ENCODE measurements at regions not wholly inside any gene's neighbourhood (a gene's known extent, or its start where the extent isn't known, plus 50 kb on each side); places are given as distances from the start of the nearest gene placed in this dataset.
A peak's percentile ranks its signal among the peaks of the same experiment; 100 is the strongest.

DNA sequence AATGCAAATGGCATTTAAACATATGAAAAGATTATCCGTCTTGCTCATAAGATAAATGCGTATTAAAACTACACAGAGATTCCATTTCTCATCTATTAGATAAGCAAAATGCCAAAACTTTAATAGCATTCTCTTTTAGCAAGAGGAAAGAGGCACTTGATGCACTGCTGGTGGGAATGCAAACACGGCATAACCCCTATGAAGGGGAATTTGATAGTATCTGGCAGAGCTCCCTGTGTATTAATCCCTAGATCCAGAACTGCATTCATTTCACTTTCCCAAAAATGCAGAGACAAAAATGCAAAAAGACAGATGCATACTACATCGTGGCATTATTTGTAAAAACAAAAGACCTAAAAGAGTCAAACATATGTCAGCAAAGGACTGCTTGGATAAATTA is 193.6 kb upstream of the STARD13 start:
- TF ChIP-seq, protein P1, sequence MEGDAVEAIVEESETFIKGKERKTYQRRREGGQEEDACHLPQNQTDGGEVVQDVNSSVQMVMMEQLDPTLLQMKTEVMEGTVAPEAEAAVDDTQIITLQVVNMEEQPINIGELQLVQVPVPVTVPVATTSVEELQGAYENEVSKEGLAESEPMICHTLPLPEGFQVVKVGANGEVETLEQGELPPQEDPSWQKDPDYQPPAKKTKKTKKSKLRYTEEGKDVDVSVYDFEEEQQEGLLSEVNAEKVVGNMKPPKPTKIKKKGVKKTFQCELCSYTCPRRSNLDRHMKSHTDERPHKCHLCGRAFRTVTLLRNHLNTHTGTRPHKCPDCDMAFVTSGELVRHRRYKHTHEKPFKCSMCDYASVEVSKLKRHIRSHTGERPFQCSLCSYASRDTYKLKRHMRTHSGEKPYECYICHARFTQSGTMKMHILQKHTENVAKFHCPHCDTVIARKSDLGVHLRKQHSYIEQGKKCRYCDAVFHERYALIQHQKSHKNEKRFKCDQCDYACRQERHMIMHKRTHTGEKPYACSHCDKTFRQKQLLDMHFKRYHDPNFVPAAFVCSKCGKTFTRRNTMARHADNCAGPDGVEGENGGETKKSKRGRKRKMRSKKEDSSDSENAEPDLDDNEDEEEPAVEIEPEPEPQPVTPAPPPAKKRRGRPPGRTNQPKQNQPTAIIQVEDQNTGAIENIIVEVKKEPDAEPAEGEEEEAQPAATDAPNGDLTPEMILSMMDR (IDR thresholded peaks at IDR 0.05; ENCODE audit: borderline replicate concordance) = no peak
- H3K9me3 ChIP-seq (replicated peaks) = peaks cover 14% of the 10 kb centered on the region
- H3K36me3 ChIP-seq = no peaks in the 10 kb centered on the region
- no peak for DNase-seq
- H3K4me3 ChIP-seq = no peak overlapping the region
- H3K27ac ChIP-seq (replicated peaks) = no peak overlapping the region
- H3K27me3 ChIP-seq (ENCODE audit: low read depth) = no peaks in the 10 kb centered on the region
- intact Hi-C loops (cut with micrococcal nuclease) = no loop called here
- no peaks in the 10 kb centered on the region for H3K4me1 ChIP-seq

DNA sequence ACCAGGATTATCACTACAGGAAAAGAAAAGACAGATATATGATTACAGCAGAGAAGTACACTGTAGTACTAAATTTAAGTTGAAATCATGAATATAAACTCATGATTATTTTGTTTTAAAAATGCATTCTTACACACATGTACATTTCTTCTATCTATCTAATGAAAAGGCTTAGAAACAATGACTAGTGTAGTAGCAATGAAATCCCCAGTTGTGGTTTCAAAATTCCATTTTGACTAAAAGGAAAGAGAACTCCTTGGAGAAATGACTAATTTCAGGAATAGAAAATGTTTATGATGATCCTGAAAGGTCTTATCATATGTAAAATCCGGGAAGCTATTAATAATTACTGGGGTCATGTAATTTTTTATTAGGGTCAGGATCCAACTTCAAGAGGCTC is 195.0 kb upstream of the STARD13 start:
- Histone ChIP-seq H3K36me3 (no peaks in the 10 kb centered on the region), H3K27ac (replicated peaks) (no peak overlapping the region), H3K4me1 (no peaks in the 10 kb centered on the region), H3K4me3 (no peak overlapping the region), H3K27me3 (ENCODE audit: low read depth) (no peaks in the 10 kb centered on the region), H3K9me3 (replicated peaks) (peaks cover 24% of the 10 kb centered on the region)
- intact Hi-C loops (cut with micrococcal nuclease) = no loop called here
- TF ChIP-seq, protein P1 (IDR thresholded peaks at IDR 0.05; ENCODE audit: borderline replicate concordance) = no peak
- DNase-seq = no peak

DNA sequence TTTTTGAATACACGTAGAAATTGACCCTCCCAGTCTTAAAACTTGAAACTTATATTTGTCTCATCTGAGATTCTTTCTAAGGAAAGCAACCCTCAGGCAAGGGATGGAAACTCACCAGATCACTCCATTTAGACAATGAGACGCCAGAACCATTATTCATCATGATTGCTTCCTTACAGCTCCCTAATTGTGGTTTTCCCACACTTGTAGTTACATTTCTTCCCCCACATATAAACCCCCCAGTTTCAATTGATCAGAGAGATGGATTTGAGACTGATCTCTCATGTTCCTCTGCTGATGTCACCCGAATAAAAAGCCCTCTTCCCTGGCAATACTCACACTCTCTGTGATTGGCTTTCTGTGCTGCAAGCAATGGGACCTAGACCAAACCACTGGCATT is 197.9 kb upstream of the STARD13 start:
- DNase-seq = no peak
- no peaks in the 10 kb centered on the region for H3K36me3 ChIP-seq
- H3K4me3 ChIP-seq = no peak overlapping the region
- TF ChIP-seq, protein P1 (IDR thresholded peaks at IDR 0.05; ENCODE audit: borderline replicate concordance) = no peak
- intact Hi-C loops (cut with micrococcal nuclease) = no loop called here
- H3K4me1 ChIP-seq = peaks cover 18% of the 10 kb centered on the region
- H3K9me3 ChIP-seq (replicated peaks) = peaks cover 11% of the 10 kb centered on the region
- H3K27ac ChIP-seq (replicated peaks) = no peak overlapping the region
- H3K27me3 ChIP-seq (ENCODE audit: low read depth) = no peaks in the 10 kb centered on the region

DNA sequence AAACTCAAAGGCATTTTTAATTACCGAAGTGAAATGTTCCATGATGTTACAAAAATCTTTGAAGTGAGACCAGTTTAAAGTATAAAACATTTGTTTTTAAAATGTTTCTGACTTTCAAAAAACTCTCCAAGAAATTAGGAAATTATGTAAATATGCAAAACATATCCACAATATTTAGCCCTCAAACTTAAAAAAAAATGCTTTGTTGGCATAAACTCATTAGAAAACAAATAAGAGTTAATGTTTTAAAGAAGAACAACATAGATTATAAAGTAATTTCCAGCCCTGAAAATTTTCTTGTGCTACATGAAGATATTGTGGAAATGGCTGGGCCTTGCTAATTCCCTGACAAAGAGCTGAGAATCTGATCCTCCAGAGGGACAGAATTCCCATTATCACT is 199.7 kb upstream of the STARD13 start:
- no peak overlapping the region for H3K4me3 ChIP-seq
- TF ChIP-seq, protein P1 (IDR thresholded peaks at IDR 0.05; ENCODE audit: borderline replicate concordance) = no peak
- peaks cover 18% of the 10 kb centered on the region for H3K4me1 ChIP-seq
- no peak overlapping the region for H3K27ac ChIP-seq (replicated peaks)
- intact Hi-C loops (cut with micrococcal nuclease) = no loop called here
- no peaks in the 10 kb centered on the region for H3K36me3 ChIP-seq
- H3K27me3 ChIP-seq (ENCODE audit: low read depth) = no peaks in the 10 kb centered on the region
- no peak for DNase-seq
- peaks cover 11% of the 10 kb centered on the region for H3K9me3 ChIP-seq (replicated peaks)

DNA sequence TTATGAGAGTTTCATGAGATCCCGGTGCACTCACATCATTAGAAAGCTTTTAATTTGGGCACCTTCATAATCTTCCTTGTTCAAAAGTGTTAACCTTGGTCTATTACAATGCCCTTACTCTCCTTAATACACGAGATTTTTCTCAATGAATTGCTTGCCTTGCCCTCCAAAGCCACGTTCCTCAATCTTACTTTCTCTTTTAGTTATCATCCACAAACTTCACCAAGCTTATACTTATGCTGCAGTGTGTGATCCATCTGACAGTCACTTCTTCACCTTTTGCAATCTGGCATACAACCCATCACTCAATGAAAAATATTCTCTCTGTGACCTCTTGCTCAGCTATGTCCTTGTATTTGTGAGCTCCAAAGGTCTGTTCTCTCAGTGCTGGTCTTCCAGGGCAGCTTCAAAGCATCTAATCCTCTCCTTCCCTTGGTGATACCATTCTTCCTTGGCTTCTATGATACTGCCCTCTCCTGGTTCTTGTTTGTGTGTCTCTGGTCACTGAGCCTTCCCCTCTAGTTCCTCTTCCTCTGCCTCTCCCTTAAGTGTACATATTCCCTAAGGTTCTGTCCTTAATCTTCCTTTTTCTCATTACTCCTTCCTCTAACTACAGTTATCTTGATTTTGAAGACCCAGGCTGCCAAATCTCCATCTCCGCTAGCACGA is 202.2 kb upstream of the STARD13 start:
- intact Hi-C loops (cut with micrococcal nuclease) = no loop called here

More for the DNA sequence above, 202.2 kb upstream of the STARD13 start:
- Histone ChIP-seq H3K36me3 (no peaks in the 10 kb centered on the region), H3K4me1 (peaks cover 27% of the 10 kb centered on the region), H3K4me3 (peak overlapping the region; percentile 44), H3K27ac (replicated peaks) (peak overlapping the region; percentile 50), H3K27me3 (ENCODE audit: low read depth) (no peaks in the 10 kb centered on the region), H3K9me3 (replicated peaks) (peaks cover 11% of the 10 kb centered on the region)
- no peak for DNase-seq
- TF ChIP-seq, protein P1 (IDR thresholded peaks at IDR 0.05; ENCODE audit: borderline replicate concordance) = peak; percentile 60
